Lower leg skin (tissue), 4 donors: ENCODE measurements at regions not wholly inside any gene's neighbourhood (a gene's known extent, or its start where the extent isn't known, plus 50 kb on each side); places are given as distances from the start of the nearest gene placed in this dataset.

Experiments
- DNase-seq, 2 donors: peaks; one replicate each; pipeline ENCODE4 v3.0.0-alpha.2; 2019; ENCODE audit warnings: low spot score in 2 of 2
- H3K4me3 ChIP-seq: fragments of 200-600 bp; sonication (generic); 2 replicates; pipeline ENCODE4 v1.5.1; 2017; ENCODE audit warnings: mild to moderate bottlenecking, low read depth; ENCODE audit not compliant: poor library complexity, severe bottlenecking
- CTCF ChIP-seq, 3 donors: fragments of 450-650 bp; IDR thresholded peaks; one replicate each; pipeline ENCODE4 v1.5.1; 2016; ENCODE audit warnings: antibody characterized with exemption in 3 of 3, mild to moderate bottlenecking in 3 of 3, moderate library complexity in 2 of 3
- POLR2A ChIP-seq, 2 donors: fragments of 450-650 bp; IDR thresholded peaks; one replicate each; pipeline ENCODE4 v1.6.1; 2016 to 2017; ENCODE audit warnings: antibody characterized with exemption in 2 of 2, mild to moderate bottlenecking in 1 of 2, moderate library complexity in 1 of 2
- WGBS, 2 donors: methylation state at CpG; one replicate each; pipeline ENCODE4 v1.1.5; 2018; 5-methylcytosine and 5-hydroxymethylcytosine counted together
- intact Hi-C: fragments of 100-400 bp; cut with DNase I; formaldehyde crosslinking; loops from one replicate; pipeline ENCODE4 v1.15.0; 2023; ENCODE audit warnings: low total_unique reads

- no peak for TF ChIP-seq POLR2A (IDR thresholded peaks at IDR 0.05)
- no peak for TF ChIP-seq CTCF (IDR thresholded peaks at IDR 0.05)
- H3K4me3 ChIP-seq: no peak overlapping the region
- intact Hi-C loops: no loop called here
- WGBS, 2 donors: 94 to 98% methylated on average over 8 of the region's 8 CpGs
- no peak for DNase-seq
Observed at GRCh38 chr2:8533923-8534322, 147.9 kb upstream of the ID2 start.

- no peak for DNase-seq
- intact Hi-C loops: no loop called here
Observed at GRCh38 chr2:8534386-8534728, 147.5 kb upstream of the ID2 start.

GRCh38 chr2:8534729-8535468 is 147.0 kb upstream of the ID2 start:
- TF ChIP-seq CTCF (IDR thresholded peaks at IDR 0.05) (no peak), POLR2A (IDR thresholded peaks at IDR 0.05) (no peak)
- intact Hi-C loops: no loop called here
- DNase-seq: peak; percentile 65 to 92
- 34 to 47% methylated on average over 15 of the region's 15 CpGs for WGBS, 2 donors
- no peak overlapping the region for H3K4me3 ChIP-seq

More at GRCh38 chr2:8534386-8534728, 147.5 kb upstream of the ID2 start:
- WGBS, 2 donors: 91 to 93% methylated on average over 12 of the region's 12 CpGs
- H3K4me3 ChIP-seq: no peak overlapping the region
- TF ChIP-seq POLR2A (IDR thresholded peaks at IDR 0.05) (no peak), CTCF (IDR thresholded peaks at IDR 0.05) (no peak)

- no peak overlapping the region for H3K4me3 ChIP-seq
- no peak for DNase-seq
- intact Hi-C loops: no loop called here
- 29 to 31% methylated on average over 9 of the region's 9 CpGs for WGBS, 2 donors
- TF ChIP-seq CTCF (IDR thresholded peaks at IDR 0.05) (no peak), POLR2A (IDR thresholded peaks at IDR 0.05) (no peak)
Observed at GRCh38 chr2:8535469-8535795, 146.4 kb upstream of the ID2 start.

GRCh38 chr2:8535821-8536685 is 145.8 kb upstream of the ID2 start:
- no peak for DNase-seq
- TF ChIP-seq CTCF (IDR thresholded peaks at IDR 0.05) (no peak), POLR2A (IDR thresholded peaks at IDR 0.05) (no peak)
- WGBS, 2 donors: 44 to 51% methylated on average over 19 of the region's 19 CpGs
- H3K4me3 ChIP-seq: no peak overlapping the region
- intact Hi-C loops: no loop called here
